Erythroblast (primary cell): ENCODE measurements at regions not wholly inside any gene's neighbourhood (a gene's known extent, or its start where the extent isn't known, plus 50 kb on each side); places are given as distances from the start of the nearest gene placed in this dataset.

Experiments
- DNase-seq, 2 experiments: peaks; one replicate each; lab custom pipeline; 2025; lab: John Stamatoyannopoulos, UW
- GATA1 ChIP-seq: IDR thresholded peaks from 2 replicates; pipeline ENCODE4 v1.6.1; 2011; ENCODE audit warnings: low read depth, mild to moderate bottlenecking, control low read depth, low read length, moderate library complexity
- POLR2A ChIP-seq: IDR thresholded peaks from 2 replicates; pipeline ENCODE4 v1.6.1; 2011; ENCODE audit warnings: mild to moderate bottlenecking, low read length

DNA sequence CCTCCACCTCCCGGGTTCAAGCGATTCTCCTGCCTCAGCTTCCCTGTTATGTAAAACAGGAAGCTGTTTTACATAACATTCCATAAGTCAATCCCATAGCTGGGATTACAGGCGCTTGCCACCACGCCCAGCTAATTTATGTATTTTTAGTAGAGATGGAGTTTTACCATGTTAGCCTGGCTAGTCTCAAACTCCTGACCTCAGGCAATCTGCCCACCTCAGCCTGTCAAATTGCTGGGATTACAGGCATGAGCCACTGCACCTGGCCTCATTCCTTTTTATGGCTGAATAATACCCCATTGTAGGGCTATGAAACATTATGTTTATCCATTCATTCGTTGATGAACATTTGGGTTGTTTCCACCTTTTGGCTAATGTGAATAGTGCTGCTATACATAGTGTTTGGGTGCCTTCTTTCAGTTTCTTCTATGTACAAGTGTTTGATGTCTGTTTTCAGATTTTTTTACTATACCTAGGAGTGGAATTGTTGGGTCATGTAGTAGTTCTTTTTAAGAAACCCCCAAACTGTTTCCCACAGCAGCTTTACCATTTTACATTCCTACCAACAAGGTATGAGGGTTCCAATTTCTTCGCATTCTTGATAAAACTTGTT lies 138.7 kb upstream of the COL21A1 start:
- no peak for DNase-seq
- TF ChIP-seq POLR2A, result no peak
- no peak for TF ChIP-seq GATA1

DNA sequence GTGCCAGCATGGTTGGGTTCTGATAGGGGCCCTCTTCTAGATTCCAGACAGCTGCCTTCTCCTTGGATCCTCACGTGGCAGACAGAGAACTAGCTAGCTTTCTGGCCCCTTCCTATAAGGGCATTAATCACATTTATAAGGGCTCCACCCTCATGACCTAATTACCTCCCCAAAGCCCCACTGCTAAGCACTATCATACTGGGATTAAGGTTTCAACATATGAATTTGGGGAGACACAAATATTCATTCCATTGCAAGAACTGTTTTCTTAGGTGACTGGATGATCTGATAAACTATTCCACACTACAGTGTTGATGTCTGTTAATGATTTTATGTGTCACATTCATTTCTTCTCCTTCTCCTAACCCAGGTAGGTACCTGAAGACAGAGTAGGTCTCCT lies 135.8 kb upstream of the COL21A1 start:
- TF ChIP-seq GATA1, result no peak
- no peak for TF ChIP-seq POLR2A
- no peak for DNase-seq

DNA sequence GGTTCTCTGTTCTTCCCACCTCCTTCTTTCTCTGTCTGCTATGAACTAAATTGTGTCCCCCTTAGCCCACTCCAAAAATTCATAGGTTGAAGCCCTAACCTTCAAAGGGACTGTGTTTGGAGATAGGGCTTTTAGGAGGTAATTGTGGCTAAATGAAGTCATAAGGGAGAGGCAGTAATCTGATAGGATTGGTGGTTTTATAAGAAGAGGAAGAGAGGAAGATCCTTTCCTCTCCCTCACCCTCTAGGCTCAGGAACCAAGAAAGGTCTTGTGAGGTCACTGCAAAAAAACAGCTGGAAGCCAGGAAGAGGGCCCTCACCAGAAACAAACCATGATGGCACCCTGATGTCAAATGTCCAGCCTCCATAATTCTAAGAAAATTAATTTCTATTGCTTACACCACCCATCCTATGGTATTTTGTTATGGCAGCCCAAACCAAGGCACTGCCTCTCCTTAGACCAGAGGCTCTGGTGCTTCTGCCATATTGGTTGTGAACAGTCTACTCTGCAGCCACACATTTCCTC lies 135.1 kb upstream of the COL21A1 start:
- TF ChIP-seq GATA1 (no peak), POLR2A (no peak)
- no peak for DNase-seq

DNA sequence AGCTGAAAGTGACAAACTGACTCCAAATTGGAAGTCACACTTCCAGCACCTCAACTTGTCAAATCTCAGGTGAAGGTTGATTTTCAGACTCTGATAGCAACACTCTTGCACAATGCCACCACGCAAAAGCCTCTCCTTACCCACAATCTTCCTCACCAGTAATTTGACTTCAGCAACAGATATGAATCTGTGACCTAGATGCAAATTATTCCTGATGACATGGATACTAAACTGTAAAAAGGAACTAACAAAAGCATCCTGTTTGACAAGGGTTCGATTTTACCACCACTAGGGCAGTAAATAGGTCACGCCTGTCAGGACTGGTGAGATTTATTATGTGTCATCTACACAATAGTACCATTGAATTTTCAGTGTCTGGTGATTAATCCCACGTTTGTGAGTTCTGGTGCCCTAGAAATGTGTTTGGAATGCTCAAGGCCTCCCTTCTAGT lies 134.4 kb upstream of the COL21A1 start:
- TF ChIP-seq GATA1 (no peak), POLR2A (no peak)
- no peak for DNase-seq

DNA sequence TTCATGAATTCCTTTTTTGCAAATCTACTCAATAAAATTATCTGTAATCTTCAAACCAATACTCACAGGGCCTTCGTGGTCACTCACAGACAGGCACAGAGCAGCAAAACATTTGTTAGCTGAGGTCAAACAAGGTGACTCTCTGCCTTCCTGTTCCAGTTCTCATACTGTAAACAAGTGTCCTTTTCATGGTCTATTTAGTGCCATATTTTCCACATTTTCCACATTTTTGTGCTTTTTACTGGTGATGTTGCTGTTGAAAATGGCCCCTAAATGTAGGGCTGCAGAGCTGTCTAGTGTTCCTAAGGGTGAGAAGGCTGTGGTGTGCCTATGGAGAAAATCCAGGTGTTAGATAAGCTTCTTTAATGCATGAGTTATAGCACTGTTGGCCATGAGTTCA lies 133.1 kb upstream of the COL21A1 start:
- DNase-seq, result no peak
- TF ChIP-seq GATA1 (no peak), POLR2A (no peak)

DNA sequence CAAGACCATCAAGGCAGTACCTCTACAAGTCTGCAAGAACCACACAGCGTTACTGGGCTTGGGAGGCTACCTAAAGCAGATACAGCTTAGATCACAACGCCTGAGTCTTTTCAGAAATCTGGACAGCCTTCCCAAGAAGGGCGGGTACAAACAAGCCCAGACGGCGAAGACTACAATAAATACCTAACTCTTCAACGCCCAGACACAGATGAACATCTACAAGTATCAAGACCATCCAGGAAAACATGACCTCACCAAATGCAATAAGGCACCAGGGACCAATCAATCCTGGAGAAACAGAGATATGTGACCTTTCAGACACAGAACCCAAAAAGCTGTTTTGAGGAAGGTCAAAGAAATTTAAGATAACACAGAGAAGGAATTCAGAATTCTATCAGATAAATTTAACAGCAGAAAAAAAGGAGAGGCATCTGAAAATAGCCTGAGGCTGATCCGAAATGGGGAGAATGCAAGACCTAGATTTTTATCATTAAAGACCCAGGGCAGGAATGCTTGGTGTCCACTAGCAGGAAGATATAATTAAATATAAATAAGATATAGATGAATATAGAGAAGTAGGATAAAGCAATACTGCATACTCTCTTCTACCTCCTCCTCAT lies 131.7 kb upstream of the COL21A1 start:
- TF ChIP-seq POLR2A (no peak), GATA1 (no peak)
- DNase-seq, result no peak

DNA sequence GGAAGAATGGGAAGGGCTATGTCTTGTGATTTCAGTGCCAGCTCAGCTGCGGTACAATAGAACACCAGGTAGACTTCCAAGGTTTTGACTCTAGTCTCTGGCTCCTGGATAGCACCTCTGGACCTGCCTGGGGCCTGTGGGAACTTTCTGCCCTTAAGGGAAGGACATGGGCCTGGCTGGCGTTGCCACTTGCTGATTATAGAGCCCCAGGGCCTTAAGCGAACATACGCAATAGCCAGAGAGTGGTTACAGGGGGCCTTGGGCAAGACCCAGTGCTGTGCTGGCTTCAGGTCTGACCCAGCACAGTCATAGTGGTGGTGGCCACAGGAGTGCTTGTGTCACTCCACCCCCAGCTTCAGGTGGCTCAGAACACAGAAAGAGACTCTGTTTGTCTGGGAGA lies 131.1 kb upstream of the COL21A1 start:
- TF ChIP-seq POLR2A (no peak), GATA1 (no peak)
- DNase-seq, result no peak

DNA sequence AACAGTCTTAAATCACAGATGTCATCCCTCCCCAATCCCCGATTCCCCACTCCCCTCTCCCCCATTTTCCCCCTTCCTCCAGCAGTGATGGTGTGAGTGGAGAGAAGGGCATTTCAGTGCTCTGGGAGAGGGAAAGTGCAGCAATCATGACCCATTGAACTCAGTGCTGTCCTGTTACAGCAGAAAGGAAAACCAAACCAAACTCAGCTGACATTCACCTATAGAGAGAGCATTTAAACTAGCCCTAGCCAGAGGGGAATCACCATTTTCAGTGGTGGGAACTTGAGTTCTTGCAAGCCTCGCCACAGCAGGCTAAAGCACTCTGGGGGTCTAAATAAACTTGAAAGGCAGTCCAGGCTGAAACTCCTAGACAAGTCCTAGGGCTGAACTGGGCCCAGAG lies 129.9 kb upstream of the COL21A1 start:
- DNase-seq, result no peak
- TF ChIP-seq GATA1 (no peak), POLR2A (no peak)

DNA sequence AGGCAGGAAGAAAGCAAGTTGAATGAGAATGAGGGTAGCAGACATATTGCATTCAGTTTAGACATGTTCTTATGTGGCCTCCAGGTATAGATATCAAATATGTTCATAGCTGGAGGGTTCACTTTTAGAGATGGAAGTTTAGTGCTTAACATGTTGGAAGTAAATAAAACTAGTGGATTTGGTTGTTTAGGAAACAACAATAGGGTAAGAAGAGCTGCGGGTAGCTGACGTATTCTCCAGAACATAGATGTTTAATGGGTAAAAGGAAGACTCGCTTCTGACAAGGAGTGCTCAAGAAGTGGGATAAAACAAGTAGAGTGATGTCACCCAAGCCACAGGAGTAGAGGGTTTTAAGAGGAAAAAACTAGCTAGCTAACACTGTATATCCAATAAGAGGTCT lies 128.4 kb upstream of the COL21A1 start:
- TF ChIP-seq POLR2A (no peak), GATA1 (no peak)
- DNase-seq, result no peak

DNA sequence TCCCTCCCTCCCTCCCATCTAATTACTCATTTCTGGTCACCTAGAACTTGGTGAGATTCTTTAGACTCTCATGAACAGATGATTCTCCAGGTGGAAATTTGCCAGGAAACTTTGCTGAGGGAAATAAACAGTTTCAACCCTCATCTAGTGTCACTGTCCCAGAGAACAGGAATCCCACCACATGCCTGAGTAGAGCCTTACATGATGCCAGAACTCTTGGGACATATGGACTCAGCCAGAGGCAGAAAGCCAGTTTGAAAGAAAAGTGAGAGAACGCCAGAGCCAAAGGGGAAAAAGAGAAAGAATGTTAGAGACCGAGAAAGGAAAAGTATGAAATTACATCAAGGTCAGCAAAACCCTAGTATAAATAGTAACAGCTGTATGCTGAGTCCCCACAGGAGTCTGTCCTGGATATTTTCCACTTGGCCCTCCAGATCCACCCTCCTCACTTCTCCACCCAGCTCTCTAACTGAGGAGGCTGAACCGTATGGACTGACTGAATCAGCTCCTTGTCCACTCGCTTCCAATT lies 127.5 kb upstream of the COL21A1 start:
- DNase-seq, result no peak
- TF ChIP-seq GATA1, result no peak
- TF ChIP-seq POLR2A, result no peak

DNA sequence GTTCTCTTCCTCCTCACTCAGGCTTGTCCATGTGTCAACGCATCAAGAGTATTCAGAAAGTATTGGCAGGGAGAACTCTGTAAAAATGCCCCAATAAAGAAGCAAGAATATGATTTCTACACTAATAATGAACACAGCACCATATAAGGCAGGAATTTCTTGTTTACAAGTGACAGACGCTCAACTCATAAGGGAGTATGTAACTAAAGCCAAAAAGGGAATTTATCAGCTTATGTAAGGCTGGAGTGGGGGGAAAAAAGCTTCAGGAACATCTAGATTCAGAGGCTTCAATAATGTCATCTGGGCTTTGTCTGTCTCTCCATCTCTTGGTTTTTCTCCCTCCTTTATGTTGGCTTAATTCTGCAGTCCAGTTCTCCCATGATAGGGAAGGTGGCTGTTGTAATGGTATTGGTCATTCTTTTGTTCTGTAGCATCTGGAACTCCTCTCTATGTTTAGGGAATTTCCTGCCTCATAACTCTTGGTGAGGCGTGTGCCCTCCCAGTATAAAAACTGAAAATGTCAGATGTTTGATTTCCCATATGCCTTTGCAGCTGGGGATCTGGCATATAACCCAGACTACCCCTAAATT lies 125.1 kb upstream of the COL21A1 start:
- no peak for DNase-seq
- no peak for TF ChIP-seq GATA1
- no peak for TF ChIP-seq POLR2A

DNA sequence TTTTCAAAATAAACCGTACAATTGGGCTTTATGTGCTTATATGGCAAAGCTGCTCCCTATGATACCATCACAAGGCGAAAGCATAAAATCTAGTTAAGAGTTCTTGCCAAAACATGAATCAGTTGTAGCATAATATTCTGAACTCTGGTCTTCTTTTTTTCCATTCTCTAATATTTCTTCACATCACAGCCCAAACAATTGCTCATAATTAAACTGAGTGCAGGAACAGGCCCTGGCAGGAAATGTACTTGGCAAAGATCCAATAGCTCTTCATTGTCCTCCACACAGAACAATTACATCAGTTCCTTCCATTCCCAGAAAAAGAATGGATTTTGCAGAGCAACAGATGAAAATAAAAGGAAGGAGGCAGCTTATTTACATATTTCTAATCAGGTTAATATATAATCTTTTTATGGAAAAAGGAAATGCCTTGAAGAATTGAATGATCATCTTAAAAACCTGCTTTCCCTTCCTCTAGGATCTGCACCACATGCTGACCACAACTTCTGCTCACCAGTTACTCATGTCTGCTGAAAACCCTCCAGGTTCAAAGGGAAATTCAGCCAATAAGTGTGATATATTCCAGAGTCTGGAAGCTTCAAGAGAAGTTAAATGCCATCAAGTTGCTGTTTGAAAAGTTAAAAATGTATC lies 123.3 kb upstream of the COL21A1 start:
- TF ChIP-seq POLR2A, result no peak
- TF ChIP-seq GATA1, result no peak
- no peak for DNase-seq

DNA sequence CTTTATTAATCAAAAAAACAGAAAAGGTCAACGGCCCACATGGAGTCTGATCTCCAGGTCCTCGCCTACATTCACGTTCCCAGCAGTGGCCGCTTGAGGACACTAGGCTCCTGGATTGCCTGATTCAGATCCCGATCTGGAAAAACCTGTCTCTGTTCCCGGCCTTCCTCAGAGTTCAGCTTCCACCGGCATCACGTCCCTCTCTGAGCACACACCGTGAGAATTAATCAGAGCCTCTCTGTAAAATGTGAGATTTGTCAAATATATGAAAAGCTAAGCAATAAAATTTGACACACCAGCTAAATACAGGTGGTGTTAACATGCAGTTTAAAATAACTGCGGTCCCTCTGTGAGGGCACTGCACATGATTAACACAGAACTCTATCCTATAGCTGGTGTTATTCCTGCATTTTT lies 122.8 kb upstream of the COL21A1 start:
- DNase-seq, result no peak
- no peak for TF ChIP-seq GATA1
- no peak for TF ChIP-seq POLR2A

DNA sequence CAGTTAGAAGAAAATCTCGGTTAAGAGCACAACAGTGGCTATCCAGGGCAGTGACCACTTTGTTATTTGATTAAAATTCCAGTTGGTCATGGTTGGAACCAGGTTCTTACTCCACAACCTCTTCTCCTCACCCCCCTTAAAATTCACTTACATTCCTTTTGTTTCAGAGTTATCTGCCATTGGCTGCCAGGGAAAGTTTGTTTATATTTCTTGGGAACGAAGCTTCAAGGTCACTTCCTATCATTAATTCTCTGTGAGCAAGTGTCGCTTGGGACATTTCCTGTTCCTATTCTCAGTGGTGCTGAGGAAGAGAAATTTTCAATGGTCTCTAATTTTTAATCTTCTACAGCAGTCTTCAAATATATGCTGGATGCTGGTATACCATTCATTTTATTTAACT lies 121.1 kb upstream of the COL21A1 start:
- no peak for DNase-seq
- TF ChIP-seq POLR2A (no peak), GATA1 (no peak)
